Prostate gland (tissue), 2 donors: ENCODE measurements at regions not wholly inside any gene's neighbourhood (a gene's known extent, or its start where the extent isn't known, plus 50 kb on each side); places are given as distances from the start of the nearest gene placed in this dataset.

Experiments
- DNase-seq: peaks from one replicate; pipeline ENCODE4 v3.0.0-alpha.2; 2019; ENCODE audit warnings: low spot score
- H3K27ac ChIP-seq, 2 donors: fragments of 200-600 bp; sonication (generic); 2 replicates each; pipeline ENCODE4 v1.5.1; 2017 to 2019
- H3K27me3 ChIP-seq: fragments of 200-600 bp; sonication (generic); replicated peaks from 2 replicates; pipeline ENCODE4 v1.5.1; 2019; ENCODE audit not compliant: insufficient read depth
- H3K36me3 ChIP-seq, 2 donors: fragments of 200-600 bp; sonication (generic); 1 replicate in 1 of 2; 2 replicates in 1 of 2; pipeline versions ENCODE4 v1.5.1 to v1.8.1; 2017 to 2019
- H3K4me1 ChIP-seq: fragments of 200-600 bp; sonication (generic); replicated peaks from 2 replicates; pipeline ENCODE4 v1.5.1; 2019
- H3K4me3 ChIP-seq, 2 donors: fragments of 200-600 bp; sonication (generic); 2 replicates each; pipeline ENCODE4 v1.5.1; 2017 to 2019
- H3K9me3 ChIP-seq: fragments of 200-600 bp; sonication (generic); 2 replicates; pipeline ENCODE4 v1.5.1; 2017
- CTCF ChIP-seq, 4 experiments: fragments of 200-600 bp in 2 of 4; fragments of 450-650 bp in 2 of 4; sonication (generic) in 2 of 4; IDR thresholded peaks; 1 replicate in 3 of 4; 2 replicates in 1 of 4; pipeline ENCODE4 v1.5.1; 2016 to 2019; ENCODE audit warnings: antibody characterized with exemption in 4 of 4, mild to moderate bottlenecking in 2 of 4, moderate library complexity in 2 of 4
- POLR2A ChIP-seq: fragments of 450-650 bp; IDR thresholded peaks from one replicate; pipeline ENCODE4 v1.6.1; 2016; ENCODE audit warnings: antibody characterized with exemption, mild to moderate bottlenecking
- POLR2AphosphoS5 ChIP-seq: sonication (generic); formaldehyde crosslinking; IDR thresholded peaks from one replicate; pipeline ENCODE4 v1.6.1; 2017; ENCODE audit warnings: antibody characterized with exemption
- WGBS: methylation state at CpG from one replicate; pipeline ENCODE4 v1.1.5; 2018; 5-methylcytosine and 5-hydroxymethylcytosine counted together
- intact Hi-C: fragments of 100-400 bp; cut with DNase I; formaldehyde crosslinking; loops from one replicate; pipeline ENCODE4 v1.14.2; 2022

- no peaks in the 10 kb centered on the region for H3K9me3 ChIP-seq
- no peaks in the 10 kb centered on the region for H3K27me3 ChIP-seq
- 74% methylated on average over 2 of the region's 2 CpGs for WGBS
- no peaks in the 10 kb centered on the region for H3K4me1 ChIP-seq
- TF ChIP-seq POLR2AphosphoS5, result no peak
- TF ChIP-seq POLR2A, result no peak
- TF ChIP-seq CTCF (IDR thresholded peaks at IDR 0.05), result no peak
- no peak overlapping the region for H3K27ac ChIP-seq
- no peaks in the 10 kb centered on the region for H3K36me3 ChIP-seq
- DNase-seq, result no peak
- H3K4me3 ChIP-seq, result no peak overlapping the region
- intact Hi-C loops, result no loop called here
These were observed 269.2 kb upstream of the LRTM1 start for GRCh38 chr3:55197021-55197420.

- DNase-seq, result no peak
- intact Hi-C loops, result no loop called here
- no peak overlapping the region for H3K27ac ChIP-seq
- WGBS, result 96% methylated on average over 1 of the region's 1 CpG
- H3K9me3 ChIP-seq, result no peaks in the 10 kb centered on the region
- TF ChIP-seq CTCF (IDR thresholded peaks at IDR 0.05) (no peak), POLR2A (no peak), POLR2AphosphoS5 (no peak)
- no peaks in the 10 kb centered on the region for H3K27me3 ChIP-seq
- H3K4me3 ChIP-seq, result no peak overlapping the region
- no peaks in the 10 kb centered on the region for H3K4me1 ChIP-seq
- no peaks in the 10 kb centered on the region for H3K36me3 ChIP-seq
These were observed 268.6 kb upstream of the LRTM1 start for GRCh38 chr3:55196495-55196894.

- DNase-seq, result no peak
- H3K27me3 ChIP-seq, result no peaks in the 10 kb centered on the region
- intact Hi-C loops, result no loop called here
- WGBS, result 91% methylated on average over 3 of the region's 3 CpGs
- H3K4me1 ChIP-seq, result no peaks in the 10 kb centered on the region
- no peak overlapping the region for H3K4me3 ChIP-seq
- H3K36me3 ChIP-seq, result no peaks in the 10 kb centered on the region
- no peak overlapping the region for H3K27ac ChIP-seq
- TF ChIP-seq POLR2AphosphoS5, result no peak
- TF ChIP-seq CTCF (IDR thresholded peaks at IDR 0.05), result no peak
- no peak for TF ChIP-seq POLR2A
- H3K9me3 ChIP-seq, result no peaks in the 10 kb centered on the region
These were observed 266.5 kb upstream of the LRTM1 start for GRCh38 chr3:55194376-55194775.

- DNase-seq, result no peak
- Histone ChIP-seq H3K36me3 (no peaks in the 10 kb centered on the region), H3K4me3 (no peak overlapping the region), H3K9me3 (no peaks in the 10 kb centered on the region), H3K27ac (no peak overlapping the region), H3K4me1 (no peaks in the 10 kb centered on the region), H3K27me3 (no peaks in the 10 kb centered on the region)
- WGBS, result 81% methylated on average over 4 of the region's 4 CpGs
- intact Hi-C loops, result no loop called here
- TF ChIP-seq POLR2A (no peak), POLR2AphosphoS5 (no peak), CTCF (IDR thresholded peaks at IDR 0.05) (no peak)
These were observed 264.3 kb upstream of the LRTM1 start for GRCh38 chr3:55191911-55192775.

- no peak overlapping the region for H3K27ac ChIP-seq
- no peaks in the 10 kb centered on the region for H3K27me3 ChIP-seq
- H3K4me1 ChIP-seq, result no peaks in the 10 kb centered on the region
- no peaks in the 10 kb centered on the region for H3K9me3 ChIP-seq
- WGBS, result 72% methylated on average over 6 of the region's 6 CpGs
- no peak overlapping the region for H3K4me3 ChIP-seq
- H3K36me3 ChIP-seq, result no peaks in the 10 kb centered on the region
- intact Hi-C loops, result no loop called here
- no peak for TF ChIP-seq POLR2AphosphoS5
- no peak for DNase-seq
These were observed 262.5 kb upstream of the LRTM1 start for GRCh38 chr3:55190331-55190730.
